PC-3 (cell line): ENCODE measurements at regions not wholly inside any gene's neighbourhood (a gene's known extent, or its start where the extent isn't known, plus 50 kb on each side); places are given as distances from the start of the nearest gene placed in this dataset.
A peak's percentile ranks its signal among the peaks of the same experiment; 100 is the strongest.

ENCODE experiments used
- ATAC-seq: fragments of 200-7000 bp; cut with Tn5 transposase; 2 replicates; pipeline ENCODE4 v1.9.1; 2020; ENCODE audit warnings: mild to moderate bottlenecking, moderate library complexity
- BruUV-seq: library from RNA; stranded (reverse); fragments of 400-500 nt; replicated peaks from 2 replicates; lab custom pipeline; 2021; lab: Mats Ljungman, UMichigan
- CTCF ChIA-PET: fragments of 300-600 bp; sonication (Branson Sonifier 250); formaldehyde crosslinking; loops from one replicate; lab custom pipeline; 2022; ENCODE audit warnings: antibody characterized with exemption; lab: Charles Lee
- POLR2A ChIA-PET: fragments of 300-600 bp; sonication (Branson Sonifier 250); formaldehyde crosslinking; loops from one replicate; lab custom pipeline; 2022; ENCODE audit warnings: antibody characterized with exemption; ENCODE audit not compliant: unreplicated experiment; lab: Charles Lee
- DNase-seq: peaks from one replicate; pipeline ENCODE4 v3.0.0-alpha.2; 2015
- H2AFZ ChIP-seq: fragments of 300-600 bp; sonication (generic); 2 replicates; pipeline ENCODE4 v1.6.0; 2016; ENCODE audit warnings: antibody characterized with exemption, low read length
- H3F3A ChIP-seq: fragments of 300-600 bp; sonication (generic); one replicate; pipeline ENCODE4 v1.6.0; 2017; ENCODE audit warnings: antibody characterized with exemption, low read length, control low read depth, mild to moderate bottlenecking; ENCODE audit not compliant: unreplicated experiment
- H3K27ac ChIP-seq: fragments of 300-600 bp; sonication (generic); 2 replicates; pipeline ENCODE4 v1.5.1; 2016; ENCODE audit warnings: mild to moderate bottlenecking, low read length
- H3K27me3 ChIP-seq: fragments of 300-600 bp; sonication (generic); 2 replicates; pipeline ENCODE4 v1.6.1; 2016; ENCODE audit warnings: low read length, mixed read lengths
- H3K36me3 ChIP-seq: fragments of 300-600 bp; sonication (generic); 2 replicates; pipeline ENCODE4 v1.6.1; 2016; ENCODE audit warnings: low read depth, mixed run types, low read length, mixed read lengths
- H3K4me1 ChIP-seq: fragments of 300-600 bp; sonication (generic); 2 replicates; pipeline ENCODE4 v1.5.1; 2016; ENCODE audit warnings: low read length; ENCODE audit not compliant: insufficient read depth
- H3K4me2 ChIP-seq: fragments of 300-600 bp; sonication (generic); 2 replicates; pipeline ENCODE4 v1.6.0; 2016; ENCODE audit warnings: low read length
- H3K4me3 ChIP-seq: fragments of 300-600 bp; sonication (generic); 2 replicates; pipeline ENCODE4 v1.5.1; 2016; ENCODE audit warnings: mild to moderate bottlenecking, low read length, mixed read lengths
- H3K79me2 ChIP-seq: fragments of 300-600 bp; sonication (generic); 2 replicates; pipeline ENCODE4 v1.6.1; 2017; ENCODE audit warnings: low read length, mixed read lengths
- H3K9ac ChIP-seq: fragments of 300-600 bp; sonication (generic); 2 replicates; pipeline ENCODE4 v1.6.0; 2016; ENCODE audit warnings: mild to moderate bottlenecking, low read length
- H3K9me2 ChIP-seq: fragments of 300-600 bp; sonication (generic); replicated peaks from 2 replicates; pipeline ENCODE4 v1.6.1; 2016; ENCODE audit warnings: mixed run types, low read length, mixed read lengths
- H3K9me3 ChIP-seq: fragments of 300-600 bp; sonication (generic); 2 replicates; pipeline ENCODE4 v1.6.1; 2016; ENCODE audit warnings: low read length, mixed read lengths
- H4K20me1 ChIP-seq: fragments of 300-600 bp; sonication (generic); 2 replicates; pipeline ENCODE4 v1.6.1; 2016; ENCODE audit warnings: low read length, mixed read lengths
- CTCF ChIP-seq: fragments of 300-600 bp; sonication (generic); conservative IDR thresholded peaks from 2 replicates; pipeline ENCODE4 v1.5.1; 2017; ENCODE audit warnings: antibody characterized with exemption, low read depth, mild to moderate bottlenecking, low read length
- EZH2 ChIP-seq: fragments of 300-600 bp; sonication (generic); IDR thresholded peaks from one replicate; pipeline ENCODE4 v1.6.1; 2017; ENCODE audit warnings: antibody characterized with exemption, mild to moderate bottlenecking, low read length; ENCODE audit not compliant: unreplicated experiment
- EZH2phosphoT487 ChIP-seq: fragments of 300-600 bp; sonication (generic); IDR thresholded peaks from 2 replicates; pipeline ENCODE4 v1.6.1; 2018; ENCODE audit warnings: mild to moderate bottlenecking, antibody characterized with exemption, low read length, borderline replicate concordance
- intact Hi-C: fragments of 100-400 bp; cut with micrococcal nuclease; formaldehyde crosslinking; loops from 2 replicates; pipeline ENCODE4 v1.9.0; 2023

DNA sequence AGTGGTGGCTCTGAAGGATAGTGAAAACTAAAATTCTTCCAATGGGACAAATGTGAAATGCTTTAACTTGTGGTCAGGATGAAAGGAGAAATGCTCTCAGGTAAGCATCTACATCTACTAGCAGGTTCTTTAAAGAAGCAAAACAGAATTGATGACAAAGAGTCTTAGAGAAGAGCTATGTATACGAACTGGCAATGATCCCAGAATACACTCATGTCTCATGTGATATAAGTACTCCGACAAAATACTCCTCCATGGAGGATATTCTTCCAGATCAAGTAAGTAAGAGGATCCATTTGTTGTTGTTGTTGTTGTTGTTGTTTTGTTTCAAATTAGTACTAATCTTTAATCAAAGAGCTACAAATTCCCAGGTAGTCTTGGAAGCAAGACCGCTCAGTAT lies 174.0 kb upstream of the ATP1B1 start:
- DNase-seq (peak; percentile 87), ATAC-seq (peak; percentile 81)
- H3K36me3 ChIP-seq, result no peaks in the 10 kb centered on the region
- intact Hi-C loops, result no loop called here
- TF ChIP-seq EZH2phosphoT487, result no peak
- TF ChIP-seq CTCF, result no peak
- no peak for TF ChIP-seq EZH2
- H3K27ac ChIP-seq, result no peak overlapping the region
- ChIA-PET CTCF (no interaction called here), POLR2A (interaction anchor here (0.6 kb wide), 1 partner anchor 130 kb away, joined by 4 read pairs; no protein-coding TSS in a partner anchor)
- H3K9me2 ChIP-seq, result no peaks in the 10 kb centered on the region; the same call in 1 of the 2 replicates
- BruUV-seq, result no TSS peak
- H3K79me2 ChIP-seq, result no peaks in the 10 kb centered on the region
- H4K20me1 ChIP-seq, result no peaks in the 10 kb centered on the region
- no peak overlapping the region for H3K9ac ChIP-seq
- H3K27me3 ChIP-seq, result no peaks in the 10 kb centered on the region
- no peaks in the 10 kb centered on the region for H3F3A ChIP-seq
- no peak overlapping the region for H2AFZ ChIP-seq
- H3K9me3 ChIP-seq, result no peaks in the 10 kb centered on the region
- no peak overlapping the region for H3K4me2 ChIP-seq
- H3K4me1 ChIP-seq, result 0 out of 2 replicates have a peak, but pooled peaks cover 8% of the 10 kb centered on the region
- no peak overlapping the region for H3K4me3 ChIP-seq

- Histone ChIP-seq H3K9me2 (no peaks in the 10 kb centered on the region; the same call in 1 of the 2 replicates), H3K27me3 (no peaks in the 10 kb centered on the region), H3K4me3 (no peak overlapping the region), H3K36me3 (no peaks in the 10 kb centered on the region), H3K79me2 (no peaks in the 10 kb centered on the region), H3K4me2 (no peak overlapping the region), H4K20me1 (no peaks in the 10 kb centered on the region), H2AFZ (no peak overlapping the region), H3F3A (no peaks in the 10 kb centered on the region), H3K27ac (no peak overlapping the region), H3K9me3 (no peaks in the 10 kb centered on the region), H3K9ac (no peak overlapping the region), H3K4me1 (0 out of 2 replicates have a peak, but pooled peaks cover 8% of the 10 kb centered on the region)
- no TSS peak for BruUV-seq
- no peak for ATAC-seq
- ChIA-PET POLR2A (interaction anchor here (0.6 kb wide), 1 partner anchor 131 kb away, joined by 4 read pairs; no protein-coding TSS in a partner anchor), CTCF (no interaction called here)
- no peak for DNase-seq
- no peak for TF ChIP-seq EZH2phosphoT487
- TF ChIP-seq CTCF, result no peak
- intact Hi-C loops, result no loop called here
Observed at GRCh38 chr1:168933141-168933805, 173.2 kb upstream of the ATP1B1 start.
